ENCODE measurements at regions not wholly inside any gene's neighbourhood (a gene's known extent, or its start where the extent isn't known, plus 50 kb on each side); places are given as distances from the start of the nearest gene placed in this dataset.

- Mint-ChIP-seq H3K9me3 (peaks cover 15 to 16% of the 10 kb centered on the region in 2 donors), H3K4me1 (no peaks in the 10 kb centered on the region), H3K27me3 (peaks cover 23 to 32% of the 10 kb centered on the region in 2 donors), H3K36me3 (no peaks in the 10 kb centered on the region), H3K27ac (no peak overlapping the region), H3K4me3 (no peak overlapping the region)
- no peak for ATAC-seq (replicated peaks)
- DNase-seq = no peak
These were observed 347.7 kb downstream of the NPHP4 start for GRCh38 chr1:5644281-5645134.

- ATAC-seq (replicated peaks) (no peak), DNase-seq (no peak)
- Mint-ChIP-seq H3K9me3 (peaks cover 15 to 16% of the 10 kb centered on the region in 2 donors), H3K27ac (no peak overlapping the region), H3K4me3 (no peak overlapping the region), H3K36me3 (no peaks in the 10 kb centered on the region), H3K4me1 (no peaks in the 10 kb centered on the region), H3K27me3 (peaks cover 20 to 31% of the 10 kb centered on the region in 2 donors)
These were observed 348.7 kb downstream of the NPHP4 start for GRCh38 chr1:5643360-5644107.

DNA sequence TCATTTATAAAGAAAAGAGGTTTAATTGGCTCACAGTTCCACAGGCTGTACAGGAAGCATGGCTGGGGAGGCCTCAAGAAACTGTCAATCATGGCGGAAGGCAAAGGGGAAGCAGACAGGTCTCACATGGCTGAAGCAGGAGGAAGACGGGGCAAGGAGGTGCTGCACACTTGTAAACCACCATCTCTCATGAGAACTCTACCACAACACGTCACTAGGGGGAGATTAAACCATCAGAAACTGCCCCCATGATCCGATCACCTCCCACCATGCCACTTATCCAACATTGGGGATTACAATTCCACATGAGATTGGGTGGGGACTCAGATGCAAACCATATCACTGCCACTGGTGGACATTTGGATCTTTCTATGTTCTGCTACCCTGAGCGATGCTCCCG, 351.4 kb downstream of the NPHP4 start:
- DNase-seq (no peak), ATAC-seq (replicated peaks) (peak in 1 of 2 donors; percentile 22)
- no peak overlapping the region for H3K27ac Mint-ChIP-seq
- peaks cover 31 to 32% of the 10 kb centered on the region in 2 donors for H3K27me3 Mint-ChIP-seq
- H3K4me1 Mint-ChIP-seq = no peaks in the 10 kb centered on the region
- H3K4me3 Mint-ChIP-seq = no peak overlapping the region
- H3K9me3 Mint-ChIP-seq = peaks cover 7% of the 10 kb centered on the region in 2 donors
- no peaks in the 10 kb centered on the region for H3K36me3 Mint-ChIP-seq

DNA sequence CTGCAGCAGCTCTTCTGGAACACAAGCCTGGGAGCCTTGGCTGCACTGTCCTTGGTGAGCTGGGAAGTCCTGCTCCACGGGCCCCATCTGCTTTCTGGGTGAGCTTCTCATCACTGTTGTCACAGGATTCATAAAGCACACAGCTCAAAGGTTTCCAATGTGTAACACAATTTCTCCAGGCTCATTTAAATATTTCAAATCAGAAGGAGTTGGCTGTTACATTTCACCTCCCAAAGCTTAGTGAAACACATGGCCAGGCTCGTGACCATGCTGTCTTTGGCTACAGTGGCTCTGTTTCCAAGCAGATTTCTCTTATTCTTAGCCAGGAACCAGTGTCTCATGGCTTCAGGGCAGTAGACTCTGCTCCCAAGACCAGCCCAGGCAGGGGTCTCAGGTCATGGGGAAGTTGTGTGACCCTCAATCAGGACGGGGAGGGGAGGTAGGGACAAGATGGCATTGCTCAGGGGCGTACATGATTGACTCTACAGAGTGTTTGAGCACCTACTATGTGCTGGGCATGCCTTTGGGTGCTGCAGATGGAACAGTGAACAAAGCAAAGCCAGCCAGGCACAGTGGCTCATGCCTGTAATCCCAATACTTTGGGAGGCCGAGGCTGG, 353.0 kb downstream of the NPHP4 start:
- no peak overlapping the region for H3K4me3 Mint-ChIP-seq
- peaks cover 28 to 32% of the 10 kb centered on the region in 2 donors for H3K27me3 Mint-ChIP-seq
- ATAC-seq (replicated peaks) = no peak

DNA sequence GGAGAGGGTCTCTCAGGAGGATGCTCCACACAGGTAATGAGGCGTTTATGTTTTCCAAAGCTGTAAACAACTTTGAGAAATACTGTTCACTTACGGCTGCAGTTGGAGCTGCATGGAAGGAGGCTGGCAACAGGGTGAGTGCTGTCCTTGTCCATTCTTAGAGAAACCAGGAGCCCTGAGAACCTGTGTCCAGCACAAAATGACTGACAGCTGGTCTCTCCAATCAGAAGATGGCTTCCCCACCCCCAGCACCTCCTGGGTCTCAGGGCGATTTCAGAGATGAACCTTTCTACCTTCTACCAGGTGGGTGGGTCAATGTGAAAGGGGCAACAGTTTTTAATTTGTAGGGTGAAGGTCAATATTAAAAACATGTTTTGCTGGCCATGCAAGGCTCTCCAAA, 353.6 kb downstream of the NPHP4 start:
- Mint-ChIP-seq H3K9me3 (peaks cover 7 to 13% of the 10 kb centered on the region in 2 donors), H3K27me3 (peaks cover 22 to 29% of the 10 kb centered on the region in 2 donors), H3K36me3 (no peaks in the 10 kb centered on the region), H3K4me1 (no peaks in the 10 kb centered on the region), H3K4me3 (no peak overlapping the region), H3K27ac (no peak overlapping the region)
- DNase-seq = no peak
- no peak for ATAC-seq (replicated peaks)

More for the DNA sequence above, 353.0 kb downstream of the NPHP4 start:
- H3K36me3 Mint-ChIP-seq = no peaks in the 10 kb centered on the region
- DNase-seq = no peak
- no peak overlapping the region for H3K27ac Mint-ChIP-seq
- H3K9me3 Mint-ChIP-seq = peaks cover 3 to 9% of the 10 kb centered on the region in 2 donors
- H3K4me1 Mint-ChIP-seq = no peaks in the 10 kb centered on the region

DNA sequence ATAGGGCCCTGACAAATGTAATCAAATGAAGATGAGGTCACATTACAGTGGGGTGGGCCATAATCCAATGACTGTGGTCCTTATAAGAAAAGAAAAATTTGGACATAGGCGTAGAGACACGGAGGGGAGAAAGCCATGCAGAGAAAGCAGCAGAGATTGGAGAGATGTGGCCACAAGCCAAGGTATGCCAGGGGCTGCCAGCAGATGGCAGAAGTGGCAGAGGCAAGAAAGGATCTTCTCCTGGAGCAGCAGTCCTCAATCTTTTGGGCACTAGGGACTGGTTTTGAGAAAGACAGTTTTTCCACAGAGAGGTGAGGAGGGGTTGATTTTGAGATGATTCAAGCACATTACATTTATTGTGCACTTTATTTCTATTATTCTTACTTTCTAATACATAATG, 355.1 kb downstream of the NPHP4 start:
- no peak overlapping the region for H3K27ac Mint-ChIP-seq
- ATAC-seq (replicated peaks) = no peak

DNA sequence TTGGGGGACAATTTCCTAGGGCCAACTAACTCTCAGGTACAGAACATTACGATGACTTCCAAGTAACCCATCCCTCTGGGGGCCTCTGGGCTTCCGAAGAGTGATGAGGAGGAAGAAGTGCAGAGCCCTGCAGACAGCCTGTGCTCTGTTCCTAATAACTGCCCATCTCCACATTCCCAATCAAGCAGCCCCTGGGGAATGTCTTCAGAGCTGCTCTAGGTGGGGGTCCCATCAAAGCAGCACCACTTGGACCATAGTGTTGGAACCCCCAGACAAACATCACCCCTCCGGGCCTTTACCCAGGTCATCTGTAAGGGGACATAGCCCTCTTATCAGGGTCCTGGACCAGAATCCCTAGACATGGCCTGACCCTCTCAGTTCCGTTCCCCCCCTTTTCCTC, 357.3 kb downstream of the NPHP4 start:
- Mint-ChIP-seq H3K36me3 (no peaks in the 10 kb centered on the region), H3K9me3 (peaks cover 9% of the 10 kb centered on the region in 2 donors)

More for the DNA sequence above, 355.1 kb downstream of the NPHP4 start:
- peaks cover 9 to 16% of the 10 kb centered on the region in 2 donors for H3K9me3 Mint-ChIP-seq
- H3K27me3 Mint-ChIP-seq = peaks cover 17 to 22% of the 10 kb centered on the region in 2 donors
- H3K4me3 Mint-ChIP-seq = no peak overlapping the region
- no peaks in the 10 kb centered on the region for H3K4me1 Mint-ChIP-seq
- no peak for DNase-seq
- H3K36me3 Mint-ChIP-seq = no peaks in the 10 kb centered on the region

GRCh38 chr1:5632814-5633213, 359.4 kb downstream of the NPHP4 start:
- DNase-seq (no peak), ATAC-seq (replicated peaks) (no peak)
- H3K4me3 Mint-ChIP-seq = no peak overlapping the region
- peaks cover 17% of the 10 kb centered on the region in 2 donors for H3K27me3 Mint-ChIP-seq
- H3K9me3 Mint-ChIP-seq = peaks cover 9% of the 10 kb centered on the region in 2 donors
- no peak overlapping the region for H3K27ac Mint-ChIP-seq
- H3K36me3 Mint-ChIP-seq = no peaks in the 10 kb centered on the region
- H3K4me1 Mint-ChIP-seq = no peaks in the 10 kb centered on the region

More for the DNA sequence above, 357.3 kb downstream of the NPHP4 start:
- Mint-ChIP-seq H3K27me3 (peaks cover 22 to 23% of the 10 kb centered on the region in 2 donors), H3K27ac (no peak overlapping the region), H3K4me1 (no peaks in the 10 kb centered on the region), H3K4me3 (no peak overlapping the region)
- no peak for DNase-seq
- ATAC-seq (replicated peaks) = no peak

- H3K27ac Mint-ChIP-seq = no peak overlapping the region
- no peaks in the 10 kb centered on the region for H3K4me1 Mint-ChIP-seq
- peaks cover 17% of the 10 kb centered on the region in 2 donors for H3K27me3 Mint-ChIP-seq
- DNase-seq (no peak), ATAC-seq (replicated peaks) (peak; percentile 48 to 65)
- peaks cover 9% of the 10 kb centered on the region in 2 donors for H3K9me3 Mint-ChIP-seq
- no peak overlapping the region for H3K4me3 Mint-ChIP-seq
- H3K36me3 Mint-ChIP-seq = no peaks in the 10 kb centered on the region
These were observed 360.0 kb downstream of the NPHP4 start for GRCh38 chr1:5632224-5632623.

- H3K4me3 Mint-ChIP-seq = no peak overlapping the region
- no peak overlapping the region for H3K27ac Mint-ChIP-seq
- H3K27me3 Mint-ChIP-seq = peaks cover 10 to 31% of the 10 kb centered on the region in 2 donors
- no peaks in the 10 kb centered on the region for H3K4me1 Mint-ChIP-seq
- DNase-seq = no peak
- H3K36me3 Mint-ChIP-seq = peaks cover 0 to 2% of the 10 kb centered on the region in 2 donors
- ATAC-seq (replicated peaks) = no peak
- H3K9me3 Mint-ChIP-seq = peaks cover under 1 to 1% of the 10 kb centered on the region in 2 donors
These were observed 363.8 kb downstream of the NPHP4 start for GRCh38 chr1:5628416-5628815.

GRCh38 chr1:5623399-5623798, 368.8 kb downstream of the NPHP4 start:
- H3K36me3 Mint-ChIP-seq = peaks cover 0 to 2% of the 10 kb centered on the region in 2 donors
- DNase-seq (no peak), ATAC-seq (replicated peaks) (no peak)
- no peaks in the 10 kb centered on the region for H3K9me3 Mint-ChIP-seq
- H3K27ac Mint-ChIP-seq = no peak overlapping the region
- no peak overlapping the region for H3K4me3 Mint-ChIP-seq
- peaks cover 18% of the 10 kb centered on the region in 2 donors for H3K27me3 Mint-ChIP-seq
- no peaks in the 10 kb centered on the region for H3K4me1 Mint-ChIP-seq

DNA sequence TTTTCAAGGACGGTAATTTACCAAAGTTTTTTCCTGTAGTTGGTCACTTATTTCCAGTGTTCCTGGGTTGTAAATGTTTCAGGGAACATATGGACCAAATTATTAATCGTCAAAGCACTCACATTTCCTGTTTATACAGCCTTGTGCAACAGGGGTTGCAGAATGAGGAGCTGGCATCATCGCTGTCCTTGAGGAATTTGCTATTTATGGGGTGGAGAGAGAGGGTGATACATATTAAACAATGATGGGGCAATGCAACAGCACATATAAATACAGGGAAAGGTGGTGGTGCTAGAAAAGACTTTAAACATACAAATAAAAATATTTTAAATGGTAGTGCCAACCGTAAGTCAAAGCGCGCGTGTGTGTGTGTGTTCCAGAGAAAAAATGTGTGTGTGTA, 369.8 kb downstream of the NPHP4 start:
- no peak overlapping the region for H3K27ac Mint-ChIP-seq
- H3K27me3 Mint-ChIP-seq = peaks cover 19 to 20% of the 10 kb centered on the region in 2 donors
- no peak overlapping the region for H3K4me3 Mint-ChIP-seq
- peaks cover 0 to 2% of the 10 kb centered on the region in 2 donors for H3K36me3 Mint-ChIP-seq
- ATAC-seq (replicated peaks) (no peak), DNase-seq (no peak)
- H3K4me1 Mint-ChIP-seq = no peaks in the 10 kb centered on the region
- H3K9me3 Mint-ChIP-seq = no peaks in the 10 kb centered on the region

- DNase-seq (no peak), ATAC-seq (replicated peaks) (no peak)
- H3K27me3 Mint-ChIP-seq = peaks cover 27% of the 10 kb centered on the region in 2 donors
- no peaks in the 10 kb centered on the region for H3K9me3 Mint-ChIP-seq
- no peaks in the 10 kb centered on the region for H3K4me1 Mint-ChIP-seq
- no peak overlapping the region for H3K27ac Mint-ChIP-seq
- peaks cover 0 to 2% of the 10 kb centered on the region in 2 donors for H3K36me3 Mint-ChIP-seq
- H3K4me3 Mint-ChIP-seq = no peak overlapping the region
These were observed 370.5 kb downstream of the NPHP4 start for GRCh38 chr1:5621692-5622091.

- ATAC-seq (replicated peaks) (no peak), DNase-seq (no peak)
These were observed 371.2 kb downstream of the NPHP4 start for GRCh38 chr1:5620997-5621396.

More at GRCh38 chr1:5620997-5621396, 371.2 kb downstream of the NPHP4 start:
- Mint-ChIP-seq H3K9me3 (no peaks in the 10 kb centered on the region), H3K27ac (no peak overlapping the region), H3K4me3 (no peak overlapping the region), H3K4me1 (no peaks in the 10 kb centered on the region), H3K36me3 (peaks cover 0 to 2% of the 10 kb centered on the region in 2 donors), H3K27me3 (peaks cover 31 to 34% of the 10 kb centered on the region in 2 donors)

Measured in stimulated activated naive B cell treated with anti-CD40 and anti-IgM and Interleukin-4, amounts not matched to agents 10 μg/mL and 1 μg/mL and 100 μg/mL, for 72 hours (primary cell).